ENCODE measurements at regions not wholly inside any gene's neighbourhood (a gene's known extent, or its start where the extent isn't known, plus 50 kb on each side); places are given as distances from the start of the nearest gene placed in this dataset.

- no peaks in the 10 kb centered on the region for H3K27me3 ChIP-seq (replicated peaks; ENCODE audit: insufficient read depth, low read depth, low read length, poor library complexity)
- H3K36me3 ChIP-seq (ENCODE audit: insufficient read depth, low read length, poor library complexity, severe bottlenecking): no peaks in the 10 kb centered on the region
- intact Hi-C loops (cut with micrococcal nuclease; ENCODE audit: unreplicated experiment): no loop called here
- no TSS peak for BruUV-seq (replicated peaks)
- CTCF ChIA-PET: no interaction called here
- no peak overlapping the region for H3K27ac ChIP-seq (ENCODE audit: low read depth, low read length, poor library complexity, severe bottlenecking)
- no peak for DNase-seq (ENCODE audit: low spot score)
- POLR2A ChIA-PET (ENCODE audit: low non-redundant PET): interaction anchor here (0.5 kb wide), 1 partner anchor 117 kb away, joined by 12 read pairs; no protein-coding TSS in a partner anchor
- TF ChIP-seq EZH2 (IDR thresholded peaks at IDR 0.05; ENCODE audit: borderline replicate concordance, low read depth, low read length, poor library complexity, severe bottlenecking) (no peak), CTCF (conservative IDR thresholded peaks at IDR 0.05; ENCODE audit: low read depth, low read length) (no peak)
- H3K9me3 ChIP-seq (ENCODE audit: low read depth, low read length, poor library complexity, severe bottlenecking): no peaks in the 10 kb centered on the region
- H3K4me1 ChIP-seq (ENCODE audit: insufficient read depth, low read length, poor library complexity, severe bottlenecking): peaks cover 7% of the 10 kb centered on the region
- H3K4me3 ChIP-seq (ENCODE audit: low read depth, low read length, poor library complexity, severe bottlenecking): no peak overlapping the region
Observed at GRCh38 chr10:60532696-60533468, 143.2 kb upstream of the ANK3 start.

- no peak overlapping the region for H3K27ac ChIP-seq (ENCODE audit: low read depth, low read length, poor library complexity, severe bottlenecking)
- no peak for DNase-seq (ENCODE audit: low spot score)
- intact Hi-C loops (cut with micrococcal nuclease; ENCODE audit: unreplicated experiment): no loop called here
- H3K9me3 ChIP-seq (ENCODE audit: low read depth, low read length, poor library complexity, severe bottlenecking): no peaks in the 10 kb centered on the region
- ChIA-PET POLR2A (ENCODE audit: low non-redundant PET) (no interaction called here), CTCF (no interaction called here)
- peaks cover 10% of the 10 kb centered on the region for H3K4me1 ChIP-seq (ENCODE audit: insufficient read depth, low read length, poor library complexity, severe bottlenecking)
- no TSS peak for BruUV-seq (replicated peaks)
- TF ChIP-seq CTCF (conservative IDR thresholded peaks at IDR 0.05; ENCODE audit: low read depth, low read length): no peak
- no peak for TF ChIP-seq EZH2 (IDR thresholded peaks at IDR 0.05; ENCODE audit: borderline replicate concordance, low read depth, low read length, poor library complexity, severe bottlenecking)
- no peaks in the 10 kb centered on the region for H3K36me3 ChIP-seq (ENCODE audit: insufficient read depth, low read length, poor library complexity, severe bottlenecking)
- H3K27me3 ChIP-seq (replicated peaks; ENCODE audit: insufficient read depth, low read depth, low read length, poor library complexity): no peaks in the 10 kb centered on the region
- no peak overlapping the region for H3K4me3 ChIP-seq (ENCODE audit: low read depth, low read length, poor library complexity, severe bottlenecking)
Observed at GRCh38 chr10:60531006-60531405, 141.3 kb upstream of the ANK3 start.

GRCh38 chr10:60527676-60528075 lies 138.0 kb upstream of the ANK3 start:
- no peak overlapping the region for H3K27ac ChIP-seq (ENCODE audit: low read depth, low read length, poor library complexity, severe bottlenecking)
- no peaks in the 10 kb centered on the region for H3K27me3 ChIP-seq (replicated peaks; ENCODE audit: insufficient read depth, low read depth, low read length, poor library complexity)
- BruUV-seq (replicated peaks): no TSS peak
- ChIA-PET POLR2A (ENCODE audit: low non-redundant PET) (no interaction called here), CTCF (interaction anchor here (0.6 kb wide), 1 partner anchor 62 kb away, joined by 6 read pairs; no protein-coding TSS in a partner anchor)
- peaks cover 22% of the 10 kb centered on the region for H3K4me1 ChIP-seq (ENCODE audit: insufficient read depth, low read length, poor library complexity, severe bottlenecking)
- no peak for DNase-seq (ENCODE audit: low spot score)
- intact Hi-C loops (cut with micrococcal nuclease; ENCODE audit: unreplicated experiment): no loop called here
- H3K36me3 ChIP-seq (ENCODE audit: insufficient read depth, low read length, poor library complexity, severe bottlenecking): no peaks in the 10 kb centered on the region
- TF ChIP-seq EZH2 (IDR thresholded peaks at IDR 0.05; ENCODE audit: borderline replicate concordance, low read depth, low read length, poor library complexity, severe bottlenecking) (no peak), CTCF (conservative IDR thresholded peaks at IDR 0.05; ENCODE audit: low read depth, low read length) (no peak)
- no peak overlapping the region for H3K4me3 ChIP-seq (ENCODE audit: low read depth, low read length, poor library complexity, severe bottlenecking)
- H3K9me3 ChIP-seq (ENCODE audit: low read depth, low read length, poor library complexity, severe bottlenecking): no peaks in the 10 kb centered on the region

Measured in A673 (cell line).